Smooth muscle cell (in vitro differentiated cells): ENCODE measurements at regions not wholly inside any gene's neighbourhood (a gene's known extent, or its start where the extent isn't known, plus 50 kb on each side); places are given as distances from the start of the nearest gene placed in this dataset.
A peak's percentile ranks its signal among the peaks of the same experiment; 100 is the strongest.

ENCODE experiments used
- DNase-seq: peaks from one replicate; lab custom pipeline; 2025; ENCODE audit not compliant: unreplicated experiment; lab: John Stamatoyannopoulos, UW
- H2AFZ ChIP-seq: fragments of 200-600 bp; sonication (generic); 2 replicates; pipeline ENCODE4 v1.6.0; 2016; ENCODE audit warnings: antibody characterized with exemption, low read depth, mild to moderate bottlenecking
- H3F3A ChIP-seq: fragments of 200-600 bp; sonication (generic); 2 replicates; pipeline ENCODE4 v1.6.0; 2017; ENCODE audit warnings: antibody characterized with exemption, low read depth
- H3K27ac ChIP-seq: fragments of 200-600 bp; sonication (generic); 2 replicates; pipeline ENCODE4 v1.5.1; 2016; ENCODE audit warnings: low read depth, mild to moderate bottlenecking
- H3K27me3 ChIP-seq: fragments of 200-600 bp; sonication (generic); 2 replicates; pipeline ENCODE4 v1.6.1; 2016; ENCODE audit warnings: low read depth, mild to moderate bottlenecking
- H3K36me3 ChIP-seq: fragments of 200-600 bp; sonication (generic); 2 replicates; pipeline ENCODE4 v1.5.1; 2016; ENCODE audit warnings: low read depth
- H3K4me1 ChIP-seq: fragments of 200-600 bp; sonication (generic); 2 replicates; pipeline ENCODE4 v1.5.1; 2016; ENCODE audit warnings: low read depth
- H3K4me2 ChIP-seq: fragments of 200-600 bp; sonication (generic); 2 replicates; pipeline ENCODE4 v1.6.0; 2016; ENCODE audit warnings: mild to moderate bottlenecking
- H3K4me3 ChIP-seq: fragments of 200-600 bp; sonication (generic); 2 replicates; pipeline ENCODE4 v1.5.1; 2016; ENCODE audit warnings: mild to moderate bottlenecking
- H3K79me2 ChIP-seq: fragments of 200-600 bp; sonication (generic); 2 replicates; pipeline ENCODE4 v1.6.0; 2016; ENCODE audit warnings: low read depth, mild to moderate bottlenecking
- H3K9ac ChIP-seq: fragments of 200-600 bp; sonication (generic); 2 replicates; pipeline ENCODE4 v1.6.0; 2016; ENCODE audit warnings: low read depth
- H3K9me3 ChIP-seq: fragments of 200-600 bp; sonication (generic); replicated peaks from 2 replicates; pipeline ENCODE4 v1.5.1; 2016; ENCODE audit warnings: low read depth
- H4K20me1 ChIP-seq: fragments of 200-600 bp; sonication (generic); 2 replicates; pipeline ENCODE4 v1.6.0; 2016; ENCODE audit warnings: low read depth
- CTCF ChIP-seq: fragments of 200-600 bp; sonication (generic); IDR thresholded peaks from 2 replicates; pipeline ENCODE4 v1.5.1; 2017; ENCODE audit warnings: borderline replicate concordance, mild to moderate bottlenecking, antibody characterized with exemption; ENCODE audit not compliant: insufficient read depth, poor library complexity, severe bottlenecking
- WGBS: methylation state at CpG from one replicate; pipeline ENCODE4 v1.1.7; 2016; ENCODE audit warnings: low lambda C conversion rate; 5-methylcytosine and 5-hydroxymethylcytosine counted together

GRCh38 chrX:34810364-34810763 is 132.2 kb upstream of the FAM47B start:
- no peaks in the 10 kb centered on the region for H4K20me1 ChIP-seq
- no peaks in the 10 kb centered on the region for H3K9me3 ChIP-seq
- TF ChIP-seq CTCF, result no peak
- no peaks in the 10 kb centered on the region for H3K27me3 ChIP-seq
- H3K79me2 ChIP-seq, result no peaks in the 10 kb centered on the region
- H3K36me3 ChIP-seq, result no peaks in the 10 kb centered on the region
- H3K4me1 ChIP-seq, result peaks cover 9% of the 10 kb centered on the region
- H3K4me3 ChIP-seq, result no peak overlapping the region
- 30% methylated on average over 2 of the region's 2 CpGs for WGBS
- peak overlapping the region; percentile 62 for H3K4me2 ChIP-seq
- H3K27ac ChIP-seq, result no peak overlapping the region
- H3F3A ChIP-seq, result no peaks in the 10 kb centered on the region
- H3K9ac ChIP-seq, result no peak overlapping the region
- no peak overlapping the region for H2AFZ ChIP-seq
- DNase-seq, result no peak

GRCh38 chrX:34810916-34811315 is 131.7 kb upstream of the FAM47B start:
- H3F3A ChIP-seq, result no peaks in the 10 kb centered on the region
- H3K27me3 ChIP-seq, result no peaks in the 10 kb centered on the region
- TF ChIP-seq CTCF, result no peak
- no peak overlapping the region for H3K4me3 ChIP-seq
- 56% methylated on average over 2 of the region's 2 CpGs for WGBS
- no peak overlapping the region for H3K9ac ChIP-seq
- no peaks in the 10 kb centered on the region for H3K79me2 ChIP-seq
- H4K20me1 ChIP-seq, result no peaks in the 10 kb centered on the region
- no peaks in the 10 kb centered on the region for H3K36me3 ChIP-seq
- peak overlapping the region; percentile 62 for H3K4me2 ChIP-seq
- no peaks in the 10 kb centered on the region for H3K9me3 ChIP-seq
- no peak for DNase-seq
- H2AFZ ChIP-seq, result no peak overlapping the region
- H3K27ac ChIP-seq, result no peak overlapping the region
- H3K4me1 ChIP-seq, result peaks cover 9% of the 10 kb centered on the region

GRCh38 chrX:34813618-34814017 is 129.0 kb upstream of the FAM47B start:
- H3K27me3 ChIP-seq, result no peaks in the 10 kb centered on the region
- H3K4me2 ChIP-seq, result no peak overlapping the region
- no peak overlapping the region for H3K4me3 ChIP-seq
- H3K9me3 ChIP-seq, result no peaks in the 10 kb centered on the region
- H3K36me3 ChIP-seq, result no peaks in the 10 kb centered on the region
- H4K20me1 ChIP-seq, result no peaks in the 10 kb centered on the region
- H3F3A ChIP-seq, result no peaks in the 10 kb centered on the region
- no peak overlapping the region for H2AFZ ChIP-seq
- H3K27ac ChIP-seq, result no peak overlapping the region
- H3K4me1 ChIP-seq, result peaks cover 9% of the 10 kb centered on the region
- no peak for DNase-seq
- no peak for TF ChIP-seq CTCF
- H3K9ac ChIP-seq, result no peak overlapping the region
- WGBS, result 52% methylated on average over 1 of the region's 1 CpG
- H3K79me2 ChIP-seq, result no peaks in the 10 kb centered on the region

GRCh38 chrX:34826964-34827363 is 115.6 kb upstream of the FAM47B start:
- Histone ChIP-seq H3K9ac (no peak overlapping the region), H2AFZ (no peak overlapping the region), H3K9me3 (no peaks in the 10 kb centered on the region), H3K36me3 (no peaks in the 10 kb centered on the region), H3K4me2 (no peak overlapping the region), H4K20me1 (no peaks in the 10 kb centered on the region), H3K4me1 (no peaks in the 10 kb centered on the region), H3K79me2 (no peaks in the 10 kb centered on the region), H3K4me3 (no peak overlapping the region), H3F3A (no peaks in the 10 kb centered on the region), H3K27ac (no peak overlapping the region), H3K27me3 (no peaks in the 10 kb centered on the region)
- no peak for DNase-seq
- WGBS, result 61% methylated on average over 3 of the region's 3 CpGs
- no peak for TF ChIP-seq CTCF
